Lower leg skin (tissue), 4 donors: ENCODE measurements at regions not wholly inside any gene's neighbourhood (a gene's known extent, or its start where the extent isn't known, plus 50 kb on each side); places are given as distances from the start of the nearest gene placed in this dataset.

ENCODE experiments used
- DNase-seq, 2 donors: peaks; one replicate each; pipeline ENCODE4 v3.0.0-alpha.2; 2019; ENCODE audit warnings: low spot score in 2 of 2
- H3K4me3 ChIP-seq: fragments of 200-600 bp; sonication (generic); 2 replicates; pipeline ENCODE4 v1.5.1; 2017; ENCODE audit warnings: mild to moderate bottlenecking, low read depth; ENCODE audit not compliant: poor library complexity, severe bottlenecking
- CTCF ChIP-seq, 3 donors: fragments of 450-650 bp; IDR thresholded peaks; one replicate each; pipeline ENCODE4 v1.5.1; 2016; ENCODE audit warnings: antibody characterized with exemption in 3 of 3, mild to moderate bottlenecking in 3 of 3, moderate library complexity in 2 of 3
- POLR2A ChIP-seq, 2 donors: fragments of 450-650 bp; IDR thresholded peaks; one replicate each; pipeline ENCODE4 v1.6.1; 2016 to 2017; ENCODE audit warnings: antibody characterized with exemption in 2 of 2, mild to moderate bottlenecking in 1 of 2, moderate library complexity in 1 of 2
- WGBS, 2 donors: methylation state at CpG; one replicate each; pipeline ENCODE4 v1.1.5; 2018; 5-methylcytosine and 5-hydroxymethylcytosine counted together
- intact Hi-C: fragments of 100-400 bp; cut with DNase I; formaldehyde crosslinking; loops from one replicate; pipeline ENCODE4 v1.15.0; 2023; ENCODE audit warnings: low total_unique reads

DNA sequence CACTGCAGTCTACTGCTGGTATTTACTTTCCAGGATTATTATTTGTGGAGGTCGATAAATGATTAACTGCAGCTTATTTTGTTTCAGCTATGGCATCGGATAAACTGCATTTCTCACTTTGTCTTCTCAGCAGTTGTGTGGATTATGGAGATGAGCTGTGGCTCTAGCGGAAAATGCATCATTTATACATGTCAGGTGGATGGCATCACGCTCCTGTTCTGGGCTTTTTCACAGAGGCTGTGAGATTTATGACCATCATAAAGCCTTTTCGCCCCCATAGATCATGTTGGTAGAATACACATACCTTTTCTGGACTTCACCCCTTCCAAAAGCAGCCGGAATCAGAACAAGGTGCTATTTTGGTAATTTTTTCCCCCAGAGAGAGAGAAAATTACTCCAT, 118.8 kb upstream of the MAGEB18 start:
- H3K4me3 ChIP-seq: no peak overlapping the region

DNA sequence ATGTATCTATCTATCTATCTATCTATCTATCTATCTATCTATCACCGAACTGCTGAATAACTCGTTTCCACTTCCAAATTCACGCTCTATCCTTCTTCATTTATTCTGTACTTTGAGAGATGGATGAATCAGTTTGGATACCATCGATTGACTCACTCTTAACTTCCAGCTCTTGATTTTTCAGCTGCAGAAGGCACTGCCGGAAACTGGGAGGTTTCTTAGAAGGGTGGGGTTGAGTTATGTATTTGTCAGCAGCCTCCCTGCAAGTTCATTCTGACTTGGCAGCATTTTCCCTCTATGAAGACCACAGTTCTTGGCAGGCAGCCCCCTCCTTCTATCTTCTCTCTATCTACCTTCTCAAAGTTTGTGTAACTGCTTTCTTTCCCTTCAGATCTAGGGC, 112.0 kb upstream of the MAGEB18 start:
- no peak for DNase-seq
- intact Hi-C loops: no loop called here
- no peak overlapping the region for H3K4me3 ChIP-seq
- 62 to 64% methylated on average over 4 of the region's 5 CpGs for WGBS, 2 donors
- no peak for TF ChIP-seq POLR2A (IDR thresholded peaks at IDR 0.05)
- no peak for TF ChIP-seq CTCF (IDR thresholded peaks at IDR 0.05)

More for the DNA sequence above, 118.8 kb upstream of the MAGEB18 start:
- DNase-seq: no peak
- intact Hi-C loops: no loop called here
- TF ChIP-seq POLR2A (IDR thresholded peaks at IDR 0.05) (no peak), CTCF (IDR thresholded peaks at IDR 0.05) (no peak)
- WGBS, 2 donors: 57 to 70% methylated on average over 6 of the region's 6 CpGs

- no peak for DNase-seq
- intact Hi-C loops: no loop called here
- no peak overlapping the region for H3K4me3 ChIP-seq
- TF ChIP-seq CTCF (IDR thresholded peaks at IDR 0.05) (no peak), POLR2A (IDR thresholded peaks at IDR 0.05) (no peak)
- 29 to 50% methylated on average over 4 of the region's 4 CpGs for WGBS, 2 donors
Observed at GRCh38 chrX:26032111-26032912, 105.8 kb upstream of the MAGEB18 start.

GRCh38 chrX:26037367-26037766, 100.8 kb upstream of the MAGEB18 start:
- 79 to 91% methylated on average over 3 of the region's 3 CpGs for WGBS, 2 donors
- H3K4me3 ChIP-seq: no peak overlapping the region
- DNase-seq: no peak
- intact Hi-C loops: no loop called here
- no peak for TF ChIP-seq CTCF (IDR thresholded peaks at IDR 0.05)
- TF ChIP-seq POLR2A (IDR thresholded peaks at IDR 0.05): no peak

GRCh38 chrX:26050099-26050498, 88.0 kb upstream of the MAGEB18 start:
- no peak for TF ChIP-seq CTCF (IDR thresholded peaks at IDR 0.05)
- no peak for TF ChIP-seq POLR2A (IDR thresholded peaks at IDR 0.05)
- intact Hi-C loops: no loop called here
- H3K4me3 ChIP-seq: no peak overlapping the region
- no peak for DNase-seq

DNA sequence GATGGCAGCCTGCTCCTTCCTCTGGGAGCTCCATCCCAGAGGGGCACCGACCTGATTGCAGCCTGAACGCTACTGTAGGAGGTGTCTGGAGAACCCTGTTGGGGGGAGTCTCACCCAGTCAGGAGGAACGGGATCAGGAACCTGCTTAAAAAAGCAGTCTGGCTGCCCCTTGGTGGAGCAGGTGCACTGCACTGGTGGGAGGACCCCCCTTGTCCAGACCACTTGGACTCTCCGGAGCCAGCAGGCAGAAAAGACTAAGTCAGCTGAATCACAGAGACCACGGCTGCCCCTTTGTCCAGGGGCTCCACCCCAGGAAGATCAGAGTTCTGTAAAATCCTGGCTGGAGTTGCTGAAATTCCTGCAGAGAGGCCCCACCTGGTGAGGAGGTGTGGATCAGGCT, 67.3 kb upstream of the MAGEB18 start:
- intact Hi-C loops: no loop called here
- DNase-seq: no peak
- H3K4me3 ChIP-seq: no peak overlapping the region
- TF ChIP-seq CTCF (IDR thresholded peaks at IDR 0.05) (no peak), POLR2A (IDR thresholded peaks at IDR 0.05) (no peak)
- 78 to 80% methylated on average over 4 to 5 of the region's 5 CpGs for WGBS, 2 donors
